ENCODE measurements at regions not wholly inside any gene's neighbourhood (a gene's known extent, or its start where the extent isn't known, plus 50 kb on each side); places are given as distances from the start of the nearest gene placed in this dataset.

- DNase-seq: no peak
These were observed 839.9 kb upstream of the RBFOX1 start for GRCh38 chr16:6492742-6493141.

- DNase-seq: no peak
These were observed 847.7 kb upstream of the RBFOX1 start for GRCh38 chr16:6484935-6485334.

- no peak for DNase-seq
These were observed 848.6 kb upstream of the RBFOX1 start for GRCh38 chr16:6484081-6484480.

- no peak for DNase-seq
These were observed 849.1 kb upstream of the RBFOX1 start for GRCh38 chr16:6483469-6484033.

GRCh38 chr16:6482696-6483468, 849.8 kb upstream of the RBFOX1 start:
- DNase-seq: no peak

GRCh38 chr16:6481894-6482293, 850.8 kb upstream of the RBFOX1 start:
- DNase-seq: no peak

GRCh38 chr16:6453742-6454141, 878.9 kb upstream of the RBFOX1 start:
- no peak for DNase-seq

GRCh38 chr16:6447021-6447790, 885.4 kb upstream of the RBFOX1 start:
- DNase-seq: no peak

- DNase-seq: no peak
These were observed 886.3 kb upstream of the RBFOX1 start for GRCh38 chr16:6446370-6446769.

- no peak for DNase-seq
These were observed 893.5 kb upstream of the RBFOX1 start for GRCh38 chr16:6439129-6439528.

GRCh38 chr16:6428861-6429260, 903.8 kb upstream of the RBFOX1 start:
- DNase-seq: no peak

- DNase-seq: no peak
These were observed 905.0 kb upstream of the RBFOX1 start for GRCh38 chr16:6427621-6428020.

GRCh38 chr16:6407596-6407995, 925.0 kb upstream of the RBFOX1 start:
- DNase-seq: no peak

GRCh38 chr16:6406028-6406427, 926.6 kb upstream of the RBFOX1 start:
- no peak for DNase-seq

GRCh38 chr16:6382924-6383459, 949.7 kb upstream of the RBFOX1 start:
- no peak for DNase-seq

GRCh38 chr16:6381896-6382295, 950.7 kb upstream of the RBFOX1 start:
- no peak for DNase-seq

- DNase-seq: no peak
These were observed 954.7 kb upstream of the RBFOX1 start for GRCh38 chr16:6377956-6378355.

GRCh38 chr16:6375465-6376075, 957.1 kb upstream of the RBFOX1 start:
- no peak for DNase-seq

- DNase-seq: no peak
These were observed 957.8 kb upstream of the RBFOX1 start for GRCh38 chr16:6374821-6375220.

- no peak for DNase-seq
These were observed 967.8 kb upstream of the RBFOX1 start for GRCh38 chr16:6364846-6365245.

- DNase-seq: no peak
These were observed 968.6 kb upstream of the RBFOX1 start for GRCh38 chr16:6363896-6364607.

GRCh38 chr16:6363396-6363795, 969.2 kb upstream of the RBFOX1 start:
- DNase-seq: no peak

- DNase-seq: no peak
These were observed 970.3 kb upstream of the RBFOX1 start for GRCh38 chr16:6362321-6362720.

Measured in activated naive CD4-positive, alpha-beta T cell treated with anti-CD3 and anti-CD28 coated beads, Interleukin-2, amount 50 U/mL, for 16 hours (primary cell).